ENCODE measurements at regions not wholly inside any gene's neighbourhood (a gene's known extent, or its start where the extent isn't known, plus 50 kb on each side); places are given as distances from the start of the nearest gene placed in this dataset.

GRCh38 chr7:12124028-12124427, 87.1 kb upstream of the TMEM106B start:
- TF ChIP-seq CTCF (conservative IDR thresholded peaks at IDR 0.05; ENCODE audit: low read depth, low read length) (no peak), RFX5 (IDR thresholded peaks at IDR 0.05; ENCODE audit: low read depth, low read length) (no peak), CEBPB (IDR thresholded peaks at IDR 0.05; ENCODE audit: low read depth, low read length) (no peak), FOS (IDR thresholded peaks at IDR 0.05; ENCODE audit: low read depth, low read length) (no peak), RCOR1 (IDR thresholded peaks at IDR 0.05; ENCODE audit: insufficient replicate concordance, low read length) (no peak), POLR2A (IDR thresholded peaks at IDR 0.05; ENCODE audit: low read depth, low read length) (no peak), SMC3 (IDR thresholded peaks at IDR 0.05; ENCODE audit: low read depth, low read length) (no peak), ELK1 (IDR thresholded peaks at IDR 0.05; ENCODE audit: borderline replicate concordance, low read depth, low read length) (no peak), MAFK (IDR thresholded peaks at IDR 0.05; ENCODE audit: low read depth, low read length) (no peak), CHD1 (IDR thresholded peaks at IDR 0.05; ENCODE audit: low read depth, low read length) (no peak), MXI1 (IDR thresholded peaks at IDR 0.05; ENCODE audit: borderline replicate concordance, low read depth, low read length) (no peak), USF2 (IDR thresholded peaks at IDR 0.05; ENCODE audit: low read depth, low read length) (no peak), RAD21 (IDR thresholded peaks at IDR 0.05; ENCODE audit: low read length) (no peak)
